ENCODE measurements at regions not wholly inside any gene's neighbourhood (a gene's known extent, or its start where the extent isn't known, plus 50 kb on each side); places are given as distances from the start of the nearest gene placed in this dataset.
A peak's percentile ranks its signal among the peaks of the same experiment; 100 is the strongest.

DNA sequence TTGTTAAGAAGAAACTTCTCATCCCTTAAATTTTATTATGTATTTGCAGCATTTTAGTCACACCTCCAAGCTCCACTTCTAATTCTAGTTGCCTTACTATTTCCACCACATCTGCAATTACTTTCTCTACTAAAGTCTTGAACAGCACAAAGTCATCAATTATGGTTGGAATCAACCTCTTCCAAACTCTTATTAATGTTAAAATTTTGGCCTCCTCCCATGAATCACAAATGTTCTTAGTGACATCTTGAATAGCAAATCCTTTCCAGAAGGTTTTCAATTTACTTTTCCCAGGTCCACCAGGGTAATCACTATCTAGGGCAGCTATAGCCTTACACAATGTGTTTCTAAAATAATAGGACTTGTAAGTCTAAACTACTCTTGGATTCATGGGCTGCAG lies 126.3 kb upstream of the POM121L12 start:
- DNase-seq (no peak), ATAC-seq (no peak)
- intact Hi-C loops (cut with DNase I): no loop called here

DNA sequence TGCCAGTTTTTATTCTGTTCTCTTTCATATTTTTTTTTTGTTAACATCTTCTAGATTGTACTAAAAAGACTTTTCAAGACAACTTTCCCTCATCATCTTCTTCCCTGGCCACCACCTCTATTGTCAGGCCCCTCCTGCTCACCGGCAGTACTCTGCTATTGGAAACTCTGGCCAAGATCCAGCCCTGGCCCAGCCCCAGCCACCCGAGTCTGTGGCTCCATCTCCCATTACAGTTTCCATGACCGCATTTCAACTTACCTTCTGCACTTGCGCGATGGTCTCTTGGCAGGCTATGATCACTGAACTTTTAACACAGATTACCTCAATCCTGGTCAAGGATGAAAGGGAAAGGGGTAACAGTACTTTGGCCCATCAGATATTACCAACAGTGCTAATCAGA lies 137.7 kb upstream of the POM121L12 start:
- ATAC-seq (peak; percentile 50 to 67), DNase-seq (peak; percentile 60)
- intact Hi-C loops (cut with DNase I): no loop called here

DNA sequence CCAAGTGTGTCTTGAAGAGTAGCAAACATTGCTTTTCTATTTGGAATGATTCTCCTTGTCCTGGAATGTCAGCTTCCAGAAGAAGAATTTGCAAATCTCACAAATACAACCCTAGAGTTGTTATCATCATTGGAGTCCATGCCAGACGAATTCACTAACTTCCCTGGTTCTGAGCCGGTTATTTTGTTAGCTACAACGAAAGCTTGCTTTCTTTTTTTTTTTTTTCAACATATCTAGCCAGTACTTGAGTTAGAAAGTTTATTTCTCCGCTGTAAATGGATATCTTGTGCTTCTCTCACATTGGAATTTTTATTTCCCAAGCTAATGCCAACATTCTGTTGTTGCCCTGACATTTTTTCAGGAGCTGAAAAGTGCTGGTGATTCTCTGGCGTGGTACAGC lies 138.1 kb upstream of the POM121L12 start:
- intact Hi-C loops (cut with DNase I): no loop called here
- ATAC-seq (peak in 1 of 2 donors; percentile 16), DNase-seq (no peak)

DNA sequence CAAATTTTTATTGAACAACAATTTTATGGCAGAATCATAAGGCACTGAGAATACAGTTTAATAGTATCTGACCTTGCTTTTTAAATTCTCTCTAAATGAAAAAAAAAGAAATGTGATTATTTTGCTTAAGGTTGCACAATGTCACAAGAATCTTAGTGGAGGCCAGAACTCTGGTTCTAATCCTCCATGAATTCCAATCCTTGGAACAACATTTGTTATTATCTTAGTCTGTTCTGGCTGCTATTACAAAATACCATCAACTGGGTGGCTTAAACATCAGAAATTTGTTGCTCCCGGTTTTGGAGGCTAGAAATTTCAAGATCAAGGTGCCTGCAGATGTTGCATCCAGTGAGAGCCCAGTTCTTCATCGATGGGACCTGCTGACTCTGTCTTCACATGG lies 158.2 kb upstream of the POM121L12 start:
- intact Hi-C loops (cut with DNase I): no loop called here
- DNase-seq (no peak), ATAC-seq (peak in 1 of 2 donors; percentile 65)

DNA sequence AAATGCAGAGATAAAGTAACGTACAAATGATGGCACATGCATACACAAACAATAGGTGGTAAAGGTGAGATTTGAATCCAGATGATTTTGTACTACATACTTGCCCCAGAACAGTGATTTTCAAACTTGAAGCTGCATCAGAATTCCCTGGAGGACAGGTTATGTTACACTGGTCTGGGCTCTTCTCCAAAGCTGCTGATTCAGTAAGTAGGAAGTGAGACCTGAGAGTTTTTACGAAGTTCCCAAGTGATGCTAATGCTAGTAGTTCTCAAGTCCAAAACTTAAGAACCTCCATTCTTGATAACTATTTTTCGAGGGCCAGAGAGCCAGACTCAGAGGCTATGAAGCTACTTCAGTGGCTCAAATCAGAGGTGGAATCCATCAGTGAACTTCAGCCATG lies 159.0 kb upstream of the POM121L12 start:
- ATAC-seq (no peak), DNase-seq (no peak)
- intact Hi-C loops (cut with DNase I): no loop called here

DNA sequence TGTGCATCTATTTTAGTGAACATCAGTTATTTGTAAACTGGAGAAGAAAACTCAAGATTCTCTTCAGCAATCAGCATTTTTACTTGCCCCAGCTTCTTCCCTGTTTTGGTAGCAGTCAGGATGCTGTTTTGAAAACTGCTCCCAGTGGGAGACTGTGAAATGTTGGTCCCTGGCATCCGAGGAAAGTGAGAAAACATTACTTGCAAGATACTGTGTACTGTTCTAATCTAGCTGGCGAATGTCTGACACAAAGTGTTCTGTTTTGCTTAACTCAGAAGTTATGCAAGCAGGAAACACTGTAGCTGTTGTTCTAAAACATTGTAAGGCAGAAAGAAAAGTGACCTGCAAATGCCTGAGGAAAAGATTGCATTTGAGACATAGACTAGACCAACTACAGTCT lies 171.8 kb upstream of the POM121L12 start:
- intact Hi-C loops (cut with DNase I): no loop called here
- peak; percentile 72 to 86 for ATAC-seq
- DNase-seq: peak; percentile 22

DNA sequence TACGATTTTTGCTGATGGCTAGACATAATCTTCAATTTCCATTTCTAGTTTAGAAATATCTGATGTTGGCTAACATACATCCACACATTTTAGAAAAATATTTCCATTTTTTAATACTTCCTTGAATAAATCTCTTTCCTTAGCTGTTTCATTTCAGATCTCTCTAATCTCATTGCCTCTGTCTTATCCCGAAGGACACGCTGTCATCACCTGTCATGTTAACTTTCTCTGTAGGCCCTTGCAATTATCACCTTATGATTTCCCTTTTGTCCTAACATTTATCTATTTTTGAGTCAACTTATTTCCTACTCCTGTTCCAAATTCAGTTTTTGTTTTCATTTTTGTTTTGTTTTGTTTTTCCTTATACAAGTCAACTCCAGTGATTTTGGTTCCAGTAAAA lies 173.1 kb upstream of the POM121L12 start:
- intact Hi-C loops (cut with DNase I): no loop called here
- DNase-seq: no peak
- ATAC-seq: no peak

DNA sequence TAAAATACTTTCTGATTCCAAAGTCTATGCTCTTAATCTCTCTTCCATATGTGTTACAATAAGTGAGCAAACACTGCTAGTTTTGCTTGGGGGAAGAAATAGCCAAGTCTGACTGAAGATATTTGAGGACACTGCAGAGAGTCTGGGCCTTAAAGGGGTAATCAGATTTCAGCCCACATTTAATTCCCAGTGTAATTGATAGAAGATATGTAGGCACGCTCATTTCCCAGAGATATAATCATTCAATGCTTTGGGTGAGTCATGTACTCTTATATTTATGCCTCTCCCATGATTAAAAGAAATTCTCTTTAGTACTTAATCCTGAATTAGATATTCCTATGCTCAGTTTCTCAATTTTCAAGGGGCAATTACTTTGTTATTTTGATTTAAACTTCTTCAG lies 178.1 kb upstream of the POM121L12 start:
- intact Hi-C loops (cut with DNase I): no loop called here
- no peak for ATAC-seq
- no peak for DNase-seq

DNA sequence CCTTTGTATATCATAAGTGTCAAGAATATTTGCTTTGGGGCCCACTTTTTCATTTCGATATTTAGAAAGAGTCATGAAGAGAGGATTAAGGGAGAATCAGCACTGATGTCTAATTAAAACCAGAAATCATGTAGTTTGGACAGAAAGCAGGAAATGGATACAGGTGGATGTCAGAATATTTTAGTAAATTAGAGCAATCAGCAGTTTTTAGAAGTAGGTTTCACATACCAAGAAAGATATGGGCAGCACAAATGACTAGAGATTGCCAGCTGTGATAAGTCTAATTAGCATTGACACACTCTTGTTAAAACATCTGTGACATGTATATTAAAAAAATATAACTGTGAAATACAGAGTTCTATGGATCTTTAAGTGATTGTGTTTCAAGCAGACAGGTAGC lies 180.8 kb upstream of the POM121L12 start:
- no peak for ATAC-seq
- intact Hi-C loops (cut with DNase I): no loop called here
- no peak for DNase-seq

DNA sequence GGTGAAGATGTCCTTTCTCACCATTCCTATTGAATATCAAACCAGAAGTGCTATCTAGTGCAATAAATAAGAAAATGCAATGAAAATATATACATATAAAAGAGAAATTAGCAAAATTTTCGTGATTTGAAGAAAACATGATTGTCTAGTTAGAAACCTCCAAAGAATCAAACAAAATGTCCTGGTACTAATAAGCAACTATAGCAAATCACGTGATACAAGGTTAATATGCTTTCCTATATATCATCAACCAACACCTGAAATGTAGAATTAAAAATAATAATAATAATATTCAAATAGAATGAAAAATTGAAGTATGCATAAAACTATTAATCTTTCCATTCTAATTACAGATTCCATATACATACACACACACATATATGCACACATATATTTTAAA lies 183.9 kb upstream of the POM121L12 start:
- ATAC-seq (no peak), DNase-seq (no peak)
- intact Hi-C loops (cut with DNase I): no loop called here

DNA sequence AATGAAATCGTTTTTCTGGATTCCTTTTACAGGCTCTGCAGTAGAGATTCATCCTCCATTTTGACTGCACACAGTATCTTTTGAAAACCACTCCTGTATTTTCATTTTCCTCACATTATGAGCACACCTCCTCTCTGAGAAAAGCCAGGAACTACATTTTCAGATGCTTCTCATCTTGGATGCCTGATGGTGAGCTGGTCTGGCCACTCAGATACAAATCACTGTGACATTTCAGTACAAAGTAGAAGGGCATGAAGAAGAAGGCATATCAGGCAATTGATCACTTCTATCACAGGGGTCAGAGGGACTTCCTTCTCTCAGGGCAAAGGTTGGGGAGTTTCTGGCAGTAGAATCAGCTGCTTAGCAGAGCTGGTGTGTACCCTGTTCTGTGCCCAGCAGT lies 192.0 kb upstream of the POM121L12 start:
- intact Hi-C loops (cut with DNase I): no loop called here
- ATAC-seq: no peak
- DNase-seq: no peak

DNA sequence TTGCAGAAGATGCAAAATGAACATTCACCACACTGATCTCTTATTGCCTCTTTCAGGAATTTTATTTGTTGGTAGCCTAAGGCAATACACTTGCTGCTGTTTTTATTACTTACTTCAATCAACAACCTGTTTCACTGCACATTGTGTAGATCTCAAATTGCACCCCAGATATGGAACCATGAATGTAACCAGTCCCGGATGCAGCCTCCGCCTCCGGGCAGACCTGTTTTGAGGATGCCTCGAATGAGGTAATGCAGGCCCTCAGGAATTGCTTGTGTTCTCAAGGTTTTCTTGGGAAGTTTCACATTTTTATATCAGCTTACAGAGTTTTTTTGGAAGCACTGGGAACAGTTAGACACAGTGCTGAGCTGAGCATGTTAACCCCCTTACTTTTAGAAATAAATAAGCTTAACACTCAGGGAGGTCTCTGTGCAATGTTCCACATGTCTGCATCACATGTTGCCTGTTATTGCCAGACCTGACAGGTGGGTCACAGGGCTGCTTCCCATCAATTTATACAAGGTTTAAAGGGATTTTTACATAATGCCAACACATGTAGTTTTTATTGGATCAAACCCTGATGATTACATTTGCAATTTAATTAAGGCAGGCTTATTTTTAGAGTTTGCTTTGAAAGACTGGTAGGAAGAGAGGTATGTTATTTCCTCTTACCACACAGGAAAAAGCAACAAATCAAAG lies 193.1 kb upstream of the POM121L12 start:
- DNase-seq: no peak
- intact Hi-C loops (cut with DNase I): no loop called here
- no peak for ATAC-seq

DNA sequence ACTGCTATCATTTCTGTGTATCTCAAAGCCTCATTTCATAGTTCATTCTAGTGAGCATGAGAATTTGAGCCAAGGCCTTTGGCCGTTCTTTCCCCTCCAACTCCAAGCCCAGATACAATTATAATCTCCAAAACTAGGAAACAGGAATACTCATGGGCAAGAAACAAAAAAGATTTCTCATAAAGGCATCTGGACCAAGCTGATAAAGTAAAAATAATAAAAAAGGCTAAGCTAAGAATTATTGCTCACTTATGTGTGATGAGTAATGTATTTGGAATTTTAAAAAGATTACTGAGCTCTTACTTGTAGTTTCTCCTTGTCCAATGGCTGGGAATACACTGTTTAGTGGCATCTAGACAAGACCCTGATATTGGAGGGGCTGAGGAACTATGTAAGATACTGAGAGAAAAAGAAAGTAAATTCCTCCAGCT lies 196.4 kb upstream of the POM121L12 start:
- intact Hi-C loops (cut with DNase I): no loop called here
- DNase-seq (no peak), ATAC-seq (peak; percentile 76 to 91)

DNA sequence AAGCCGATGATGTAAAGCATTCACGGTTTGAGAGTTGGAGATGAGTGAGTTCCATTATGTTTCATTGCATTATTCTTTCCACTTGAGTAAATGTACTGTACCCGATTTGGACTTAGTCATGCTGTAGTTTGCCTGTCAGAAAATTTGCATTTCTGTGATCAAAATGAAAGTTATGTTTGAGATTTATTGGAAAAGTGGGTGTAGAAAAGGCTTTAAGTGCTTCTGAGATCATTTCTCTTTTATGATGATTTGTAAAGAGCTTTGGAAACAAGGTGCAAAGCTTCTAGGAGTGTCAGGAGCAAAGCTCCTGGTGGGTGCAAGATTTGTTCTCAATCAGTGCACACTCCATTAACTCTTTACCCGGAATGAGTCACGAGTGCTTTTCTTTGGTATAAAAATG lies 204.1 kb upstream of the POM121L12 start:
- no peak for DNase-seq
- intact Hi-C loops (cut with DNase I): no loop called here
- ATAC-seq: no peak

DNA sequence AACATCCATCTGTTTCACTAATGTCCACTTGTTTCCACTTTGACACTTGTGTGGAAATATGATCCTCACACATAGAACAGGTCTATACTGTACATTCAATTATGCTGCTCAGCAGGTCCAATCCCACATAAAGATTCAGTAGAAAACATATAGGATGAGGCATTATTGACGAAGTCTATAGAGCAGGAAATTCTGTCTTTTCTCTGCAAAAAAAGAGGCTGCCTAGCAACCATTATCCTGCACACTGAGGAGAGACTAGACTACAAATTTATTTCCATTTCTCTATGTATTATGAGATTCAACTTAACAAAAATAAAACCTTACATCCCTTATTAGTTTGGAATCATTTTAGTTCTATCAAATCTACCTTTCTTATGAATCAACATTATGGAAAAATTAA lies 204.6 kb upstream of the POM121L12 start:
- DNase-seq (no peak), ATAC-seq (no peak)
- intact Hi-C loops (cut with DNase I): no loop called here

DNA sequence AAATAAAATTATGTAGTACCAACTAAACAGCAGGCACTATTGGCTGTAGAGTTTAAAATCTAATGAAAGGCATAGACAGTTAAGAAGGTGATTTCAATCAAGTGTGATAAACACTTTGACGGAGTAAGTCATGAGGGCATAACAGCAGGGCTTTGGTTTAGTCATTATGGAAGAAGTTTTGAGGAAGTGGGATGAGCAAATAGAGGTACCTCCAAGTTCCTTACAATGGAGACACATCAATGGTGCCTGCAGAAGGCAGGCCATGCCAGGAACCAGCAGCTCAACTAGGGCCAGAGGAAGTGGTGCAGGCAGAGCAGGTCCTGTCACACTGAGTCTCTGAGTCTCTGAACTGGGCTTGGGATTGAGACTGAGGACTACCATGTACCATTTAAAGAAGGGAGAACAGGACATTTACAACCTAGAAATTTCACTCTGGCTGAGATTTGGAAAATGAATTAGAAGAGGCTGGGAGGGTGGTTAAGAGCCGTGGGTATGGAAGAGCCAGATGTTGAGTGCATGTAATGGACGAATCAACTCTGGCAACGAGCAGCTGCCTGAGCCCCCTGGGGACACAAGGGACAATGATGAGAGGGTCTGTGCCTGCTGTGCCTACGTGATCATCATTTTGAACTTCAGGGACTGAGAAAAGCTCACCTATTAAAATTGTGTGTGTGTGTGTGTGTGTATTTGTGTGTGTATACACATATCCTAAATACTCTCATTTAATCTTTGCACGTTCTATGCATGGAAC lies 208.7 kb upstream of the POM121L12 start:
- intact Hi-C loops (cut with DNase I): no loop called here
- ATAC-seq: no peak
- no peak for DNase-seq

DNA sequence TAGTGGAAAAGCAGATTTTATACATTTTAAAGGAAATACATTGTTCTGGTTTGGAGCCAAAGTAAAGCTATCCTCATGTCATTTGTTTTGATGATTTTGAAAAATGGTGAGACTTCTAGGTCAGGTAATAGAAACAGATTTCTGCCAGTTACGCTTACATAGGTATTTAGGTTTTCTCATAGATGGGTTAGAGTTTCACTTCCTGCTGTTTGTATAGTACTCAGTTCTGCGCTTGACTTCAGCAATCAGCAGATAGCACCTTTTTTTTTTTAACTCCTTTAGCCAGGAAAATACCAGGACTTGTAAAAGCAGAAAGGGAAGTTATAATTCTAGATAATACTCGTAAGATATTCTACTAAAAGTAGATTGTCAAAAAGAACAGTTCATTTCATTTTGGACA lies 209.8 kb upstream of the POM121L12 start:
- intact Hi-C loops (cut with DNase I): no loop called here
- ATAC-seq (no peak), DNase-seq (no peak)

DNA sequence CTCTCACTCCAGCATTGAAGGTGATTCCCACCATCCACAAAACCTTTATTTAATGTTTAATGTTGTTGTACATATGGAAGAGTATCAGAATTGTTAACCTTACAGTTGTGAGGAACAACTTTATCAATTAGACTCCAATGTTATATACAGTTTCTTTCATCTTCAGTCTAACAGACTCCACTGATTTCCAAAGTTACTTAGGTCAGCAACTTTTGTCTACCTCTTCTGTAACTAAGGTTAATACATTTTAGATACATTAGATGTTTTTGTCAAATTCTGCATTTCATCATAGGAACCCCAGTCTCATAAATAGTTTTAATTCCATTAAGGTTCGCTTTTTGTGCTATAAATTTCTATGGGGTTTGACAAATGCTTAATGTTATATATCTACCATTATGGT lies 223.9 kb upstream of the POM121L12 start:
- DNase-seq (no peak), ATAC-seq (no peak)
- intact Hi-C loops (cut with DNase I): no loop called here

DNA sequence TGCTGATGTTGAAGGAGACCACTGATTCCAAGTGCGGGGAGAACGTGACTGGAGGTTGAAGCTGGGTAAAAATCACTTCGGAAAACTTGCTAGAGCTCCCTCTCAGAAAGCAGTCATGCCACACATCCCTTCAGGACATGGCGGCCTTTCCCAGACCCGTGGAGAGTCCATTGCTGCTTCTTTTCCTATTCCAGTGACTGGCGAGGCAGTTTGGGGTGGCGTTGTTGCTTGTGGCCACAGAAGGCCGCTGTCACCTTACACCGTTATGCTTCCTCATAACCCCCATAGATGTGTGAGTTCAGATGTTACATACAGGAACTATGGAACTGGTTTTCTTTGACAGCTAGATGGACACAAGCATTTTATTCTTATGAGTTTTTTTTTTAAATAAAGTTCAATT lies 235.6 kb upstream of the POM121L12 start:
- DNase-seq (no peak), ATAC-seq (no peak)
- intact Hi-C loops (cut with DNase I): no loop called here

DNA sequence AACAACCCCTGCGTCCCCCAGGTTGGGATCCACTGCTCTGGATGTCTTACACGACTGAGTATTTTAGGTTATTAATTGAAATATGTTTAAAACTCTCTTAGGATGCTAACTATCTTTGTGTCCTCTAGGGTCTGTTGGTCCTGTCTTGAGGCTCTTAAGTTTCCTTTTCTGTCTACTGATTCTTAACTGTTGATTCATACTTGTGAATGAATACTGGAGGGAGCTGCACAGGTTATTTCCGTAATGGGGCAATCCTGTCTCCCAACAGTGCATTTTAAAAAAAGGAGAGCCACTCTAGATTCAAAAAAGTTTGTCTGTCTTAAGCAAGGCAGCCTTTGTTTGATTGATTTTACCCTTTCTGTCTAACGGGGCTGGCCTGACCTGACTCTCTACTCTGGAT lies 237.6 kb upstream of the POM121L12 start:
- ATAC-seq: no peak
- intact Hi-C loops (cut with DNase I): no loop called here
- DNase-seq: no peak

DNA sequence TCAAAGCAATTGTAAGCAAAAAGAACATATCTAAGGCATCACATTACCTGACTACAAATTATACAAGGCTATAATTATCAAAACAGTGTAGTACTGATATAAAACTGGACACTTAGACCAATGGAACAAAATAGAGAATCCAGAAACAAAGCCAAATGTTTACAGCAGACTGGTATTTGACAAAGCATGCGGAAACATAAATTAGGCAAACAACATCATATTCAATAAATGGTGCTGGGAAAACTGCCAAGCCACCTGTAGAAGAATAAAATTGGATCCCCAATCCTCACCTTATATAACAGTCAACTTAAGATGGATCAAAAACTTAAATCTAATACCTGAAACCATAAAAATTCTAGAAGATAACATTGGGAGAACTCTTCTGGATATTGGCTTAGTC lies 240.8 kb upstream of the POM121L12 start:
- intact Hi-C loops (cut with DNase I): no loop called here
- no peak for DNase-seq
- no peak for ATAC-seq
